ENCODE measurements at regions not wholly inside any gene's neighbourhood (a gene's known extent, or its start where the extent isn't known, plus 50 kb on each side); places are given as distances from the start of the nearest gene placed in this dataset.

DNA sequence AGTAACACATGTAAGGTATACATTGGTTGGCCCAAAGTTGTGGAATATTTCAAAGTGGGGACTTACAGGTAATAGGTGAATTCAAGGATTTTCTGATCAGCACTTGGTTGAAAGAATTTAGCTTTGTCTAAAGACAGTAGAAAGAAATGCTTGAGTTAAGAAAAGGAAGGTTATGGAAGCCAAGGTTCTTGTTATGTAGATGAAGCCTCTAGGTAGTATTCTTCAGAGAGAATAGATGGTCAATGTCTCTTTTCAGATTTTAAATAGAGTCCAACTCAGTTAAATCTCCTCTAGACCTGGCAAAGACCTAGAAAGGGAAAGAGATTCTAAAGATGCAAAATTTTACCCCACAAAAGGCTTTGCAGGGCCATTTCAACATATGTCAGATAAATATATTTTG, 157.4 kb downstream of the ANKRD30B start:
- no peak for DNase-seq

DNA sequence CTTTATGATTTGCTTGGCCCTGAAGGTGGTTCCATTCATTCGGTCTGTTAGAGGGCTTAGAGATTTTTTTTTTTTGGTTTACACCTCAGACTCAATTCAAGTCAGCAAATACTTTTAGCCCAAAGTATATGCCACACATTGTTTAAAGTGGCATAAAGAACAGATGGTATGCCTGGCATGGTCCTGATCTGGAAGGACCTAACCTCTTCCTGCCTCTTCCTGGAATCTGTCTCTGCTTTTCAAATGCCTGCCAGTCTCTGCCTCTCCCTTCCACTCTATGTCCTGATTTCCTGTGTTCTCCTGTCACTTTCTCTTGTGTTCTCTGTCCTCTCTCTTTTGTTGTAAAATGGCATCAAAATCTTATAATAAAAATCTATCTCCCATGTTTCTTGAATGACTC, 158.0 kb downstream of the ANKRD30B start:
- no peak for DNase-seq

DNA sequence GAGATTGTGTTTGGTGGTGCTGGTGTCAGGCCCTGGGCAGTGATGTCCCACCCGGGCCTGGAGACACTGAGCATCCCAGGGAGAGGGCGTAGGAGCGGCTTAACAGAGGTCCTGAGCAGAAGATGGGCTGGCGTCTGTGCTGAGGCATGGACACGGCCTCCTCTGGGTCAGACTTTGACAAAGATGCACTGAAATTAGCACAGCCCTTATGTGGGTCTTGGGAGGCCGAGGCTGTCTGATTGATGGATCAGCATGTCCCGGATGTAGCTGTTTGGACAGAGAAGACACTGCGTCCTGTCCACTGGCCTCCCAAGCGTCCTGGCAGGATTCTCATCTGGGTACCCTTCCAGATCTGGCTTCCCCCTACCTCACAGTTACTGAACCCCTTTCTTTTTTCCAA, 159.4 kb downstream of the ANKRD30B start:
- DNase-seq: no peak

DNA sequence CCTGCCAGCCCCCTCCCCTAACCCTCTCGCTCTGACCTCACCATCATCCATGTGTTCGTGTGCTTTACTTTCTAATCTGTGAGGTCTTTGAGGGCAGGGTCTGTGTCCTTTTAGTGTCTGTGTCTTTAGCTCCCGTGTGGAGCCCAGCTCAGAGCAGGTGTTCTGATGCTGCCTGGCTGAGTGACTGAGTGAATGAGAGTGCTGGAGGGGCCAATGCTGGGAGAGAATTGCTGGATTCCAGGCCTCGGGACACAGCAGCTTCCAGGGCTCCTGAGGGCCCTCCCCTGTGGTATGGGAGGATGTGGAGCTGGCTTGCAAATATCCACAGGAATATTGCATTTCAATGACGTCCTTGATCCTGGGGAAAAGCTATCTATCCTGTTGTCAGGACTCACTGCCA, 160.6 kb downstream of the ANKRD30B start:
- DNase-seq: no peak

- DNase-seq: no peak
Observed at GRCh38 chr18:14912967-14913366, 165.0 kb downstream of the ANKRD30B start.

DNA sequence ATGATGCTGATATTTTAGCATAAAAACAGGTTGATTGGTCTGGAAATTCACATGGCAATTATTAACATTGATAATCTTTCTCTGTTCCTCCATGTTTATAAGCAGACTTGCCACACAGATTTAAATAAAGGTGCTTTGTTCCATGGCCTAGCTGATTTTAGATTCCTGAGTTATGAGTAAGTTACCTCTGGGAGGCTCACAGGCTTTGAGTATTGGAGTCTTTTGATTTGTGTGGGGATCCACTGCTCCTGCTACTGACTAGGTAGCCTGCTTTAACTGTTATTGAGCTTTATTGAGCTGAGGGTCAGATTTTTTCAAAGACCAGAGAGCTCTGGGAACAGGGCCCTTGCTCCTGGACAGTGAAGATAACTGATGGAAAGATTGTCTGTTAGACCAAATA, 166.1 kb downstream of the ANKRD30B start:
- no peak for DNase-seq

- no peak for DNase-seq
Observed at GRCh38 chr18:14914771-14915170, 166.8 kb downstream of the ANKRD30B start.

DNA sequence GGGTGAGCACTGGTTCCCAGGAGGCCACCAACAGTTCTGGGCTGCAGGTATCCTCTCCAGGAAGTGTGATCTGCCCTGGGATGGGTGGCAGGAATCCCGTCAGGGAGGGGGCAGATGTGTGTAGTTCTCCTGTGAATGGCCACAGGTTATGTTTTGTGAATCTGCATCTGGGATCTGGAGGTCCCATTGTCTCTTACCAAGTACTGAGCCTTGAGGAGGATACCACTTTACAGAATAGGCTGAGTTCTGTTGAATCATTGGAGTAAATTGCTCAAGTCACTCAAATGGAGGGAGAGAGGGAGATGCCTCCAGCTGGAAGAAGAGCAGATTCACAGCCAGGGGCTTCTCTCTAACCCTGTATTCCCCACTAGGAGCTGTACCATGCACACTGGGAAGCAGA, 168.2 kb downstream of the ANKRD30B start:
- DNase-seq: no peak

- no peak for DNase-seq
Observed at GRCh38 chr18:14916851-14917250, 168.9 kb downstream of the ANKRD30B start.

- DNase-seq: no peak
Observed at GRCh38 chr18:14917311-14917710, 169.3 kb downstream of the ANKRD30B start.

- no peak for DNase-seq
Observed at GRCh38 chr18:14919666-14920065, 171.7 kb downstream of the ANKRD30B start.

DNA sequence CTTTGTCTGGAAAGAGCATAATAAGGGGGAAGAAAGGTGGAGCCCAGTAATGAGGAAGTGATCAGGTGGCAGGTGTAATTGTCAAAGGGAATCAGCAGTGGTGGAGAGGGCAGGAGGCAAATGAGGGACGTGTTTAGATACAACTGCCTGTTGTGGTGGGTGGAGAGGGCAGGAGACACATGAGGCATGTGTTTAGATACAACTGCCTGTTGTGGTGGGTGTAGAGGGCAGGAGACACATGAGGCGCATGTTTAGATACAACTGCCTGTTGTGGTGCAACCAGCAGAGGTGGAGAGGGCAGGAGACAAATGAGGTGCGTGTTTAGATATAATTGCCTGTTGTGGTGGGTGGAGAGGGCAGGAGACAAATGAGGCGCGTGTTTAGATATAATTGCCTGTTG, 173.1 kb downstream of the ANKRD30B start:
- no peak for DNase-seq

DNA sequence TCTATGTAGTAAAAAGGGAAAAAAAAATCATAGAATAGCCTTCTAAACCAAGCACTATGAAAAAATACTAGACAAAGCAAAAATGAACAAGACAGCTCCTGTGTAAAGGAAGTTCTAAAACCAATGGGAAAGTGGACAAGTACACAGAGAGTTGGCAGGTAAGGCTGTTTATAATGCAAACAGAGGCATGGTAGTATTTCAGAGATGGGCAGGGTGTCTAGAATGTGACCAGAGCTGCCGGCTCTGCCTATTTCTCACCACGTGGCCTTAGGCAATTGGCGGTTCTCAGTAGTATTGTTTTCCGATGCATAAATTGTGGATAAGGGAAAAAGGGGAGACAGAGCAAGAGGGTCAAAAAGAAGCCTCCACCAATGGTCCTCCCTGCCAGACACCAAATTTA, 173.6 kb downstream of the ANKRD30B start:
- no peak for DNase-seq

DNA sequence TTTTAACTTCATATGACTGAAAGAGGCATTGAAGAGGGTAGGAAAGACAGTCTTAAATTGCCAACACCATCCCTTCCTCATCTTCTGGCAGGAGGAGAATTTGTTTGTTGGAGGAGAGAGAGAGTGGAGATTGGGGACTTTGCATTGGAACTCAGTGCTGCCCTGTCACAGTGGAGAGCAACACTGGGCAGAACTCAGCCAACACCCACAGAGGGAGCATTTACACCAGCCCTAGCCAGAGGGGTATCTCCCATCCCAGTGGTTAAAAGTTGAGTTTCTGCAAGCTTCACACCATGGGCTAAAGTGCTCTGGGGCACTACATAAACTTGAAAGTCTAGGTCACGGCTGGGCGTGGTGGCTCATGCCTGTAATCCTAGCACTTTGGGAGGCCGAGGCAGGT, 174.1 kb downstream of the ANKRD30B start:
- DNase-seq: no peak

GRCh38 chr18:14922965-14923565, 175.1 kb downstream of the ANKRD30B start:
- DNase-seq: no peak

DNA sequence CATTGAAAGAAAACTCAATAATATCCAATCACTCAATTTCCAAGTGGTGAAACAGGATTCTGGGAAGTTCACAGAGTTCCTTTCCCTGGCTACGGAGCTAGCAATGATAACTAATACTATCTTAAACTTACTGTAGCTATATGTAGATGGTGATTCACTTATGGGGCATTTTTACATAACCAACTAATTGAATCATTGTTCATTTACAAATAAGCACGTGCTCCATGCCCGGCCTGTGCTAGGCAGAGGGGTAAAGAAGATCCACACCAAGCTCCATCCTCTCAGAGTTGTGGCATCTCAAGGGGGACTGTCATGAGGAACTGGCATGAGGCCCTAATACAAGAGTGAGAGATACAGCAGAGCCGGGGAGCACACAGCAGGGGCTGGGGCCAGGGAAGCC, 176.3 kb downstream of the ANKRD30B start:
- DNase-seq: no peak

DNA sequence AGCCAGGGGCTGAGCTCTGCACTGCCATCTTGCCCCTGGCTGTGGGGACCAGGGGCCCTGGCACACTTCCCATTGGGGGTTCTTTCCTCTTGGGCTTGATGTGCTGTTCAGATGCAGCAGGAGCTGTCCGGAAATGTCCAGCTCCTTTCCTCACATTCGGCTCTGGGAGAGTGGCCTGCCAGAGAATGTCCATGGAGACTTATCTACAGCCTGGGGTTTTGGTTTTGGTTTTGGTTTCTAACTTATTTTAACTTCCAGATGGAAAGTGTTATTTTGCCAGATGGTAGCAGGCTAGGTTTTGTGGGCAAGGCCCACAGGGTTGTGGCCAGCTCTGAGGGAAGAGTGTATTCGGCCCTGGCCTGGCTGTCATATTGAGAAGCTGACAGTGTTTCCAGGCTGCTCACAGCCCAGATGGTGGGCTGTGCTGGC, 177.3 kb downstream of the ANKRD30B start:
- DNase-seq: no peak

DNA sequence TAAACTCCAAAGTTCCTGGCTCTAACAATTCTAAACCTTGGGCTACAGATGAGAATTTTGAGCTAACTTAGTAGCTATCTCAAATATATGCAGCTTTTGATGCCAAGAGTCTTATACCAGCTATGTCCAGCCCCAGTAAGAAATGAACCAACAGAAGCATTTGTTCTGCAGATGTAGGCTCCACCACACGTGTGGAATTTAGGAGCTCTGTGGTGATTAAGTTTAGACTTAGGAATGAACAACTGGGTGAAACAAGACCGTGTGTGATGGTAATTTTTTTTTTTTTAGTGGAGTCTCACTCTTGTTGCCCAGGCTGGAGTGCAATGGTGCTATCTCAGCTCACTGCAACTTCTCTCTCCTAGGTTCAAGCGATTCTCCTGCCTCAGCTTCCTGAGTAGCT, 179.7 kb downstream of the ANKRD30B start:
- no peak for DNase-seq

DNA sequence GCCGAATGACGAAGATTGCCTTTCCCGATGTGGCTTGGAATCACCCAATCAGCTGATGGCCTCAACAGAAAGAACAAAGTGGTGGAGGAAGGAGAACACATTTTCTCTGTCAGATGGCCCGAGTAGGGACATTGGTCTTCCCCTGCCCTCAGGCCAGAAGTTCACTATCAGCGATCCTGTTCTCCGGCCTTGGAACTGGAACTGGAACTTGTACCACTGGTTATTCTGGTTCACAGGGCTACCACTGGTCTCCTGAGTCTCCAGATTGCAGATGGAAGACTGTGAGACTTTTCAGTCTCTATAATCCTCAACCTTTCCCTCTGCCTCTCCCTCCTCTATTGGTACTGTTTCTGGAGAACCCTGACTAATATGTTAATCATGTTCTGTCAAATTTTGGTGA, 180.4 kb downstream of the ANKRD30B start:
- DNase-seq: no peak

DNA sequence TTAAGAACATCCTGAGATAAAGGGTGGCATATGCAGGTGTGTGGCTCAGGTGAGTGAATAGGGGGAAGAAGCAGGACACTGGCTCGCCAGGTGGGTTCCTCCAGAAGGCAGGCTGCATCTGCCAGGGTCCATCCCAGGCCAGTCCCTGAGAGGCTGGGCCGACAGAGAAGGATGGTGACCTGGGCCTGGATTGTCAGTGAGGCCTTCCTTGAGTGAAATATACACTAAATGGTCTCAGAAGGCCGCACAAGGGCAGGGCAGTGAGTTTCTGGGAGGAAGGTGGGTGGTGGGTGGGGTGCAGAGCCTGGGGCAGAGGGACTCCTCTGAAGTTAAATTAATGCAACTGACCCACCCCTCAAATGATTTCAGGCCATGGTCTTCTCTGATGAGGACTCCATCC, 182.1 kb downstream of the ANKRD30B start:
- no peak for DNase-seq

- no peak for DNase-seq
Observed at GRCh38 chr18:14930576-14930975, 182.6 kb downstream of the ANKRD30B start.

GRCh38 chr18:14933049-14933851, 185.3 kb downstream of the ANKRD30B start:
- no peak for DNase-seq

DNA sequence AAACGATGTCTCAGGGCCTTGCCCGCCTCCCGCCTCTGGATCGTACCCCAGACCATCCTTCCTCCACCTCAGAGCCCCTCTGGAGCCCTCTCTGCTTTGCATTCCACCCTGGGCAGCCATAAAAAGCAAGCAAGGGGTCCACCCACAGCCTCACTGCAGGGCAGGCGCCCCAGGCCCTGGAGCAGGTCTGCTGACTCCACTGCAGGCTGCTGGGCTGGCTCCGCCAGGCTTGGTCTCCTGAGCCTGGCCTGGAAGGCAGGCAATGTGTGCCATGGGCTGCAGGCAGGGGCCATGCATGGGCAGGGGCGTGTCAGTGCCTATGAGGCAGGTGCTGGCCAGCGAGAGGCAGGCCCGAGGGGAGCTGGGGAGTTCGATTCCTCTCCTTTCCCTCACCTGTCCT, 186.0 kb downstream of the ANKRD30B start:
- DNase-seq: no peak

DNA sequence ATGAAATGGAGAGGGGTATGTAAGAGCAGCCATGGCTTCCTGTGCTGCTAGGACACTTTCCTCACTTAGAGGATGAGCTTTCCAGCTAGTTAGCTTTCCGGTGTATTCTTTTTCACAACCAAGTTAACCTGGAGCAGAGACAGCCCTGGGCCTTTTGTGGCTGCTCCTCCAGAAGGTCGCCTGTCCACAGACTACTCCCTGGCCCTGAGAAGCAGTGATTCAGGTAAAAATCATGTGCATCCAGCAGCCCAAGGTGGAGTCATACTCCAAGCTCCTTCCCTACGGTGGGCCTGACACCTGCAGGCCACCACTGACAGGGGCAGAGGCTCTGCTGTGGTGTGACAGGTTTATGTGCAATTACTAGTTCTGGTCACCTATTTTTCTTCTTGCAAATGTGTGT, 187.2 kb downstream of the ANKRD30B start:
- no peak for DNase-seq

GRCh38 chr18:14936313-14936712, 188.3 kb downstream of the ANKRD30B start:
- DNase-seq: no peak

Data from activated CD4-positive, alpha-beta T cell treated with anti-CD3 and anti-CD28 coated beads, Interleukin-10, Interleukin-2, amounts not matched to agents 100 ng/mL and 50 ng/mL, durations not matched to agents 16 hours and 8 hours (primary cell).